K562 (cell line): ENCODE measurements at regions not wholly inside any gene's neighbourhood (a gene's known extent, or its start where the extent isn't known, plus 50 kb on each side); places are given as distances from the start of the nearest gene placed in this dataset.
A peak's percentile ranks its signal among the peaks of the same experiment; 100 is the strongest.

Experiments
- AFF1 ChIP-seq, 2 experiments: fragments of 450-650 bp; IDR thresholded peaks; 2 replicates each; pipeline ENCODE4 v1.6.1; 2018; ENCODE audit warnings: mild to moderate bottlenecking in 2 of 2, low read depth in 1 of 2; ENCODE audit not compliant: partially characterized antibody in 2 of 2
- CBX5 ChIP-seq: IDR thresholded peaks from 2 replicates; pipeline ENCODE4 v1.6.1; 2014; ENCODE audit warnings: low read depth, borderline replicate concordance
- ESRRA ChIP-seq: fragments of 450-650 bp; IDR thresholded peaks from 2 replicates; pipeline ENCODE4 v1.6.1; 2014; ENCODE audit warnings: low read depth, mild to moderate bottlenecking, moderate library complexity, borderline replicate concordance
- GABPB2 ChIP-seq: fragments of 250-450 bp; sonication (Bioruptor Pico); conservative IDR thresholded peaks from 2 replicates; pipeline ENCODE4 v1.5.1; 2021; ENCODE audit warnings: mild to moderate bottlenecking
- GTF3C2 ChIP-seq: IDR thresholded peaks from 3 replicates; pipeline ENCODE4 v1.6.1; 2011; ENCODE audit warnings: borderline replicate concordance, mild to moderate bottlenecking, moderate library complexity; ENCODE audit not compliant: insufficient read length; ENCODE audit errors: extremely low read depth
- KDM1A ChIP-seq, 2 experiments: fragments of 450-650 bp; IDR thresholded peaks; 2 replicates each; pipeline ENCODE4 v1.6.1; 2016; ENCODE audit warnings: mild to moderate bottlenecking in 2 of 2
- NFRKB ChIP-seq: fragments of 450-650 bp; IDR thresholded peaks from 2 replicates; pipeline ENCODE4 v1.6.1; 2016; ENCODE audit warnings: low read depth
- PHF8 ChIP-seq: fragments of 200-600 bp; sonication (generic); IDR thresholded peaks from 2 replicates; pipeline ENCODE4 v1.6.1; 2012; ENCODE audit warnings: mixed run types, mild to moderate bottlenecking, inconsistent platforms, low read length, moderate library complexity, borderline replicate concordance
- PURB ChIP-seq: sonication (generic); formaldehyde crosslinking; IDR thresholded peaks from 2 replicates; pipeline ENCODE4 v1.9.0; 2021; ENCODE audit warnings: low read depth, mild to moderate bottlenecking, missing genetic modification reagents
- YBX1 ChIP-seq: fragments of 450-650 bp; IDR thresholded peaks from 2 replicates; pipeline ENCODE4 v1.7.1; 2016; ENCODE audit warnings: mild to moderate bottlenecking
- ZNF224 ChIP-seq: sonication (generic); formaldehyde crosslinking; IDR thresholded peaks from 2 replicates; pipeline ENCODE4 v1.8.0; 2022; ENCODE audit warnings: mild to moderate bottlenecking, missing genetic modification reagents
- ZNF274 ChIP-seq: IDR thresholded peaks from 2 replicates; pipeline ENCODE4 v1.6.1; 2011; ENCODE audit warnings: low read depth, mild to moderate bottlenecking, low read length, moderate library complexity, borderline replicate concordance
- ZNF408 ChIP-seq: fragments of 250-450 bp; sonication (Bioruptor Pico); IDR thresholded peaks from 2 replicates; pipeline ENCODE4 v1.4.0; 2020; ENCODE audit warnings: low read depth, mild to moderate bottlenecking, moderate library complexity
- ZNF41 ChIP-seq: fragments of 250-450 bp; sonication (Bioruptor Pico); conservative IDR thresholded peaks from 2 replicates; pipeline ENCODE4 v1.4.0; 2020; ENCODE audit warnings: mild to moderate bottlenecking
- TF ChIP-seq, protein P1 (sequence below): fragments of 250-450 bp; sonication (Bioruptor Pico); IDR thresholded peaks from 2 replicates; pipeline ENCODE4 v1.4.0; 2020
- TF ChIP-seq, protein P2 (sequence below): fragments of 250-450 bp; sonication (Bioruptor Pico); IDR thresholded peaks from 2 replicates; pipeline ENCODE4 v1.8.0; 2021; ENCODE audit warnings: moderate library complexity, mild to moderate bottlenecking, inconsistent platforms

GRCh38 chr20:33915726-33916331 is 77.9 kb upstream of the RALY start (continued):
- no peak for TF ChIP-seq GTF3C2
- peak; percentile 19; the same call in 1 of the 2 replicates for TF ChIP-seq ESRRA
- no peak for TF ChIP-seq ZNF224 (CRISPR knock-in tag)
- TF ChIP-seq, protein P1, sequence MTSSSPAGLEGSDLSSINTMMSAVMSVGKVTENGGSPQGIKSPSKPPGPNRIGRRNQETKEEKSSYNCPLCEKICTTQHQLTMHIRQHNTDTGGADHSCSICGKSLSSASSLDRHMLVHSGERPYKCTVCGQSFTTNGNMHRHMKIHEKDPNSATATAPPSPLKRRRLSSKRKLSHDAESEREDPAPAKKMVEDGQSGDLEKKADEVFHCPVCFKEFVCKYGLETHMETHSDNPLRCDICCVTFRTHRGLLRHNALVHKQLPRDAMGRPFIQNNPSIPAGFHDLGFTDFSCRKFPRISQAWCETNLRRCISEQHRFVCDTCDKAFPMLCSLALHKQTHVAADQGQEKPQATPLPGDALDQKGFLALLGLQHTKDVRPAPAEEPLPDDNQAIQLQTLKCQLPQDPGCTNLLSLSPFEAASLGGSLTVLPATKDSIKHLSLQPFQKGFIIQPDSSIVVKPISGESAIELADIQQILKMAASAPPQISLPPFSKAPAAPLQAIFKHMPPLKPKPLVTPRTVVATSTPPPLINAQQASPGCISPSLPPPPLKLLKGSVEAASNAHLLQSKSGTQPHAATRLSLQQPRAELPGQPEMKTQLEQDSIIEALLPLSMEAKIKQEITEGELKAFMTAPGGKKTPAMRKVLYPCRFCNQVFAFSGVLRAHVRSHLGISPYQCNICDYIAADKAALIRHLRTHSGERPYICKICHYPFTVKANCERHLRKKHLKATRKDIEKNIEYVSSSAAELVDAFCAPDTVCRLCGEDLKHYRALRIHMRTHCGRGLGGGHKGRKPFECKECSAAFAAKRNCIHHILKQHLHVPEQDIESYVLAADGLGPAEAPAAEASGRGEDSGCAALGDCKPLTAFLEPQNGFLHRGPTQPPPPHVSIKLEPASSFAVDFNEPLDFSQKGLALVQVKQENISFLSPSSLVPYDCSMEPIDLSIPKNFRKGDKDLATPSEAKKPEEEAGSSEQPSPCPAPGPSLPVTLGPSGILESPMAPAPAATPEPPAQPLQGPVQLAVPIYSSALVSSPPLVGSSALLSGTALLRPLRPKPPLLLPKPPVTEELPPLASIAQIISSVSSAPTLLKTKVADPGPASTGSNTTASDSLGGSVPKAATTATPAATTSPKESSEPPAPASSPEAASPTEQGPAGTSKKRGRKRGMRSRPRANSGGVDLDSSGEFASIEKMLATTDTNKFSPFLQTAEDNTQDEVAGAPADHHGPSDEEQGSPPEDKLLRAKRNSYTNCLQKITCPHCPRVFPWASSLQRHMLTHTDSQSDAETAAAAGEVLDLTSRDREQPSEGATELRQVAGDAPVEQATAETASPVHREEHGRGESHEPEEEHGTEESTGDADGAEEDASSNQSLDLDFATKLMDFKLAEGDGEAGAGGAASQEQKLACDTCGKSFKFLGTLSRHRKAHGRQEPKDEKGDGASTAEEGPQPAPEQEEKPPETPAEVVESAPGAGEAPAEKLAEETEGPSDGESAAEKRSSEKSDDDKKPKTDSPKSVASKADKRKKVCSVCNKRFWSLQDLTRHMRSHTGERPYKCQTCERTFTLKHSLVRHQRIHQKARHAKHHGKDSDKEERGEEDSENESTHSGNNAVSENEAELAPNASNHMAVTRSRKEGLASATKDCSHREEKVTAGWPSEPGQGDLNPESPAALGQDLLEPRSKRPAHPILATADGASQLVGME, result no peak
- no peak for TF ChIP-seq ZNF41 (CRISPR knock-in tag)
- TF ChIP-seq YBX1, result no peak
- no peak for TF ChIP-seq AFF1 (IDR thresholded peaks at IDR 0.05; ENCODE audit: low read depth in 1 of 2, partially characterized antibody in 2 of 2)
- TF ChIP-seq CBX5, result no peak
- TF ChIP-seq GABPB2 (CRISPR knock-in tag), result no peak
- TF ChIP-seq KDM1A (IDR thresholded peaks at IDR 0.05), result peak; percentile 76 to 85
- TF ChIP-seq, protein P2, sequence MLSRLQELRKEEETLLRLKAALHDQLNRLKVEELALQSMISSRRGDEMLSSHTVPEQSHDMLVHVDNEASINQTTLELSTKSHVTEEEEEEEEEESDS (CRISPR knock-in tag), result no peak
- TF ChIP-seq PURB (CRISPR knock-in tag), result no peak
- no peak for TF ChIP-seq ZNF274
- TF ChIP-seq NFRKB, result no peak
- no peak for TF ChIP-seq ZNF408 (CRISPR knock-in tag)
- TF ChIP-seq PHF8, result no peak
